ENCODE measurements at regions not wholly inside any gene's neighbourhood (a gene's known extent, or its start where the extent isn't known, plus 50 kb on each side); places are given as distances from the start of the nearest gene placed in this dataset.

DNA sequence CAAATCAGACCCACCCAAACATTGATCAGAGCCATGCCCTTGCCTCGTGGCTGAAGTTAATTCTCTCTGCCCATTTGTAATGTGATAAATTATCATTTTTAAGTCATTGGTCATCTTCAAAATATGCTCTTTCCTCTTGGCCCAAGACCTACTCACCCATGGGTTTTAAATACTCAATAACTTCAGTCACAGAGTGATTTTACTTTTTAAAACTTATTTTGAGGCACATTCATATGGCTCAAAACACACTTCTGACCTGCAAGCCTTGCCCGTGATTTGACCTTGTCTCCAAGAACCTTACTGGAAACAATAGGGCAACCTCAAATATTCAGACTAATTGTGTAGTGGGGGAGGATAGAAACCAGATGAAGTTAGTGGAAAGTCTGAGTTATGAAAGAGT, 176.2 kb upstream of the LNX1 start:
- TF ChIP-seq, protein P1, sequence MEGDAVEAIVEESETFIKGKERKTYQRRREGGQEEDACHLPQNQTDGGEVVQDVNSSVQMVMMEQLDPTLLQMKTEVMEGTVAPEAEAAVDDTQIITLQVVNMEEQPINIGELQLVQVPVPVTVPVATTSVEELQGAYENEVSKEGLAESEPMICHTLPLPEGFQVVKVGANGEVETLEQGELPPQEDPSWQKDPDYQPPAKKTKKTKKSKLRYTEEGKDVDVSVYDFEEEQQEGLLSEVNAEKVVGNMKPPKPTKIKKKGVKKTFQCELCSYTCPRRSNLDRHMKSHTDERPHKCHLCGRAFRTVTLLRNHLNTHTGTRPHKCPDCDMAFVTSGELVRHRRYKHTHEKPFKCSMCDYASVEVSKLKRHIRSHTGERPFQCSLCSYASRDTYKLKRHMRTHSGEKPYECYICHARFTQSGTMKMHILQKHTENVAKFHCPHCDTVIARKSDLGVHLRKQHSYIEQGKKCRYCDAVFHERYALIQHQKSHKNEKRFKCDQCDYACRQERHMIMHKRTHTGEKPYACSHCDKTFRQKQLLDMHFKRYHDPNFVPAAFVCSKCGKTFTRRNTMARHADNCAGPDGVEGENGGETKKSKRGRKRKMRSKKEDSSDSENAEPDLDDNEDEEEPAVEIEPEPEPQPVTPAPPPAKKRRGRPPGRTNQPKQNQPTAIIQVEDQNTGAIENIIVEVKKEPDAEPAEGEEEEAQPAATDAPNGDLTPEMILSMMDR (conservative IDR thresholded peaks at IDR 0.05; ENCODE audit: low read depth, low read length) = no peak
- TF ChIP-seq EZH2 (IDR thresholded peaks at IDR 0.05; ENCODE audit: borderline replicate concordance, low read depth, low read length, poor library complexity, severe bottlenecking) = no peak
